ENCODE measurements at regions not wholly inside any gene's neighbourhood (a gene's known extent, or its start where the extent isn't known, plus 50 kb on each side); places are given as distances from the start of the nearest gene placed in this dataset.
"Not testable (repeated sequence)": the region's sequence is repeated elsewhere in the genome, so short reads cannot be mapped to it uniquely, and the experiment has no call there.

DNA sequence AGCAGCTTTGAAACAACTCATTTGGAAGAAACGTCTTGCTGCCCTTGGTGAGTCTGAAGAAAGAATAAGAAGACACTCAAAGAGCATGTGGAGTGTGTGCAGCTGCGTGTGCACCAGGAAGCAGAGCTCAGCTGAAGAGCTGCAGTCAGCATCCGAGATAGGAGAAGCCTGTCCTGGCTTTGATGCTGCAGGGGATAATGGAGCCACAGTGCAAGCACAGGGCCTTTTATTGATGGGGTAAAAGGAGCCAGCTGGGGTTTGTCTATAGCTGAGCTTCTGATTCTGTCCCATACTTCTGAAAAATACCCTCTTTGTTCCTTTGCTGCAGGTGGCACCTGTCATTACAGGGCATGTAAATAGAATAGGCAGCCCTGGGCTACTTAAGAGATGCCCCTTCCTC is 375.7 kb upstream of the ZNF462 start:
- Histone ChIP-seq H3K4me3 (ENCODE audit: insufficient read depth in 1 of 2, low read depth in 1 of 2, low read length in 2 of 2) (no peak overlapping the region), H3K23ac (ENCODE audit: low read length in 2 of 2) (no peak overlapping the region), H3K4ac (ENCODE audit: low read depth in 1 of 2, low read length in 2 of 2) (no peak overlapping the region), H3K4me1 (ENCODE audit: control insufficient read depth, insufficient read depth, low read depth, low read length) (no peaks in the 10 kb centered on the region), H4K8ac (ENCODE audit: low read length) (no peak overlapping the region), H2AK5ac (ENCODE audit: low read length, severe bottlenecking) (no peak overlapping the region), H3K27me3 (ENCODE audit: control insufficient read depth in 1 of 2, insufficient read depth in 1 of 2, low read length in 2 of 2) (no peaks in the 10 kb centered on the region), H3K9me3 (ENCODE audit: control insufficient read depth, low read length) (no peaks in the 10 kb centered on the region), H4K91ac (ENCODE audit: low read length) (no peak overlapping the region), H3K14ac (ENCODE audit: low read length in 2 of 2) (no peak overlapping the region), H3K4me2 (ENCODE audit: low read length, poor library complexity, severe bottlenecking) (no peak overlapping the region), H2BK15ac (ENCODE audit: low read depth, poor library complexity, severe bottlenecking) (no peak overlapping the region), H3K9ac (ENCODE audit: low read length) (no peak overlapping the region), H3K79me1 (replicated peaks; ENCODE audit: low read length, poor library complexity, severe bottlenecking) (no peaks in the 10 kb centered on the region), H2BK120ac (ENCODE audit: low read depth, low read length) (no peak overlapping the region), H3K36me3 (ENCODE audit: control insufficient read depth in 1 of 2, insufficient read depth in 2 of 2, low read depth in 1 of 2, low read length in 2 of 2) (no peaks in the 10 kb centered on the region), H3K18ac (ENCODE audit: low read depth in 1 of 2, low read length in 2 of 2) (no peak overlapping the region), H2BK5ac (ENCODE audit: low read depth, low read length, poor library complexity, severe bottlenecking) (no peak overlapping the region), H3K27ac (ENCODE audit: low read length, poor library complexity, severe bottlenecking) (no peak overlapping the region), H2AFZ (ENCODE audit: low read depth, low read length) (no peak overlapping the region), H2BK12ac (ENCODE audit: low read length in 2 of 2) (no peak overlapping the region)
- WGBS = 64% methylated on average over 3 of the region's 3 CpGs
- no peak for DNase-seq

GRCh38 chr9:106492126-106492525 is 370.8 kb upstream of the ZNF462 start:
- H2AK5ac ChIP-seq (ENCODE audit: low read length, severe bottlenecking); H2BK5ac ChIP-seq (ENCODE audit: low read depth, low read length, poor library complexity, severe bottlenecking); H3K4me2 ChIP-seq (ENCODE audit: low read length, poor library complexity, severe bottlenecking); H3K9me3 ChIP-seq (ENCODE audit: control insufficient read depth, low read length); H3K9ac ChIP-seq (ENCODE audit: low read length); H2BK120ac ChIP-seq (ENCODE audit: low read depth, low read length); H3K27me3 ChIP-seq (ENCODE audit: control insufficient read depth in 1 of 2, insufficient read depth in 1 of 2, low read length in 2 of 2); H3K4ac ChIP-seq (ENCODE audit: low read depth in 1 of 2, low read length in 2 of 2); H3K4me3 ChIP-seq (ENCODE audit: insufficient read depth in 1 of 2, low read depth in 1 of 2, low read length in 2 of 2); DNase-seq; H4K91ac ChIP-seq (ENCODE audit: low read length); H3K14ac ChIP-seq (ENCODE audit: low read length in 2 of 2); H3K23ac ChIP-seq (ENCODE audit: low read length in 2 of 2); H3K4me1 ChIP-seq (ENCODE audit: control insufficient read depth, insufficient read depth, low read depth, low read length); H3K79me1 ChIP-seq (replicated peaks; ENCODE audit: low read length, poor library complexity, severe bottlenecking); H2BK15ac ChIP-seq (ENCODE audit: low read depth, poor library complexity, severe bottlenecking); H4K8ac ChIP-seq (ENCODE audit: low read length); H2AFZ ChIP-seq (ENCODE audit: low read depth, low read length); H2BK12ac ChIP-seq (ENCODE audit: low read length in 2 of 2); H3K36me3 ChIP-seq (ENCODE audit: control insufficient read depth in 1 of 2, insufficient read depth in 2 of 2, low read depth in 1 of 2, low read length in 2 of 2); H3K27ac ChIP-seq (ENCODE audit: low read length, poor library complexity, severe bottlenecking); H3K18ac ChIP-seq (ENCODE audit: low read depth in 1 of 2, low read length in 2 of 2): not testable (repeated sequence)
- 89% methylated on average over 7 of the region's 7 CpGs for WGBS

DNA sequence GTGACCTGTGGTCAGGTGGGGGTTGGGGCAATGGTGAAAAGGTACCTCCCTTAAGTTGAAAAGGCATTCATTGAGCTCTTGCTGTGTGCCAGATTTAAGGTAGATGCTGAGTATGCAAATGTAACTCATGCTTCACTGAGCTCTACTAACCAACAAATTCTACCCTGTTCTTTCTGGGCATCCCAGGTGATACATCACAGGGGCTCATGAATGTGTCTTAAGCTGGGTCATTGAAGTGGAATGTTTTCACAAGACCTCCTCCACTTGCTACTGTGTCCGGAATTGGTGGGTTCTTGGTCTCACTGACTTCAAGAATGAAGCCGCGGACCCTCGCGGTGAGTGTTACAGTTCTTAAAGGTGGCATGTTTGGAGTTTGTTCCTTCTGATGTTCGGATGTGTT is 362.8 kb upstream of the ZNF462 start:
- 96% methylated on average over 6 of the region's 6 CpGs for WGBS

DNA sequence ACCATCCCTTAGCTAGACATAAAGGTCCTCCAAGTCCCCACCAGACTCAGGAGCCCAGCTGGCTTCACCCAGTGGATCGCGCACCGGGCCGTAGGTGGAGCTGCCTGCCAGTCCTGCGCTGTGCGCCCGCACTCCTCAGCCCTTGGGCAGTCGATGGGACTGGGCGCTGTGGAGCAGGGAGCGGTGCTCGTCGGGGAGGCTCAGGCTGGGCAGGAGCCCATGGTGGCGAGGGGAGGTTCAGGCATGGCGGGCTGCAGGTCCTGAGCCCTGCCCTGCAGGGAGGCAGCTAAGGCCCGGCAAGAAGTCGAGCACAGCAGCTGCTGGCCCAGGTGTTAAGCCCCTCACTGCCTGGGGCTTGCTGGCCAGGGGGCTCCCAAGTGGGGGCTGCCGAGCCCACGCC is 361.8 kb upstream of the ZNF462 start:
- H3K14ac ChIP-seq (ENCODE audit: low read length in 2 of 2); H2AFZ ChIP-seq (ENCODE audit: low read depth, low read length); H4K91ac ChIP-seq (ENCODE audit: low read length); H4K8ac ChIP-seq (ENCODE audit: low read length); H2BK15ac ChIP-seq (ENCODE audit: low read depth, poor library complexity, severe bottlenecking); H3K4me3 ChIP-seq (ENCODE audit: insufficient read depth in 1 of 2, low read depth in 1 of 2, low read length in 2 of 2); H3K4me2 ChIP-seq (ENCODE audit: low read length, poor library complexity, severe bottlenecking); H3K79me1 ChIP-seq (replicated peaks; ENCODE audit: low read length, poor library complexity, severe bottlenecking); H3K27ac ChIP-seq (ENCODE audit: low read length, poor library complexity, severe bottlenecking); H2BK5ac ChIP-seq (ENCODE audit: low read depth, low read length, poor library complexity, severe bottlenecking); H3K4me1 ChIP-seq (ENCODE audit: control insufficient read depth, insufficient read depth, low read depth, low read length); H3K9me3 ChIP-seq (ENCODE audit: control insufficient read depth, low read length); H3K9ac ChIP-seq (ENCODE audit: low read length); H3K23ac ChIP-seq (ENCODE audit: low read length in 2 of 2); H2BK120ac ChIP-seq (ENCODE audit: low read depth, low read length); H3K36me3 ChIP-seq (ENCODE audit: control insufficient read depth in 1 of 2, insufficient read depth in 2 of 2, low read depth in 1 of 2, low read length in 2 of 2); H3K4ac ChIP-seq (ENCODE audit: low read depth in 1 of 2, low read length in 2 of 2); H2BK12ac ChIP-seq (ENCODE audit: low read length in 2 of 2); H3K27me3 ChIP-seq (ENCODE audit: control insufficient read depth in 1 of 2, insufficient read depth in 1 of 2, low read length in 2 of 2); H2AK5ac ChIP-seq (ENCODE audit: low read length, severe bottlenecking); DNase-seq; H3K18ac ChIP-seq (ENCODE audit: low read depth in 1 of 2, low read length in 2 of 2): not testable (repeated sequence)
- WGBS = 94% methylated on average over 18 of the region's 18 CpGs

More for the DNA sequence above, 362.8 kb upstream of the ZNF462 start:
- H4K91ac ChIP-seq (ENCODE audit: low read length) = no peak overlapping the region
- H3K4me3 ChIP-seq (ENCODE audit: insufficient read depth in 1 of 2, low read depth in 1 of 2, low read length in 2 of 2) = no peak overlapping the region
- no peak overlapping the region for H3K18ac ChIP-seq (ENCODE audit: low read depth in 1 of 2, low read length in 2 of 2)
- no peak overlapping the region for H3K4ac ChIP-seq (ENCODE audit: low read depth in 1 of 2, low read length in 2 of 2)
- no peak overlapping the region for H3K23ac ChIP-seq (ENCODE audit: low read length in 2 of 2)
- no peak overlapping the region for H3K14ac ChIP-seq (ENCODE audit: low read length in 2 of 2)
- H3K27ac ChIP-seq (ENCODE audit: low read length, poor library complexity, severe bottlenecking) = no peak overlapping the region
- no peak overlapping the region for H2AFZ ChIP-seq (ENCODE audit: low read depth, low read length)
- H3K9ac ChIP-seq (ENCODE audit: low read length) = no peak overlapping the region
- no peak overlapping the region for H2AK5ac ChIP-seq (ENCODE audit: low read length, severe bottlenecking)
- no peaks in the 10 kb centered on the region for H3K9me3 ChIP-seq (ENCODE audit: control insufficient read depth, low read length)
- H3K27me3 ChIP-seq (ENCODE audit: control insufficient read depth in 1 of 2, insufficient read depth in 1 of 2, low read length in 2 of 2) = no peaks in the 10 kb centered on the region
- H2BK5ac ChIP-seq (ENCODE audit: low read depth, low read length, poor library complexity, severe bottlenecking) = no peak overlapping the region
- no peak overlapping the region for H2BK120ac ChIP-seq (ENCODE audit: low read depth, low read length)
- H3K79me1 ChIP-seq (replicated peaks; ENCODE audit: low read length, poor library complexity, severe bottlenecking) = no peaks in the 10 kb centered on the region
- H3K4me1 ChIP-seq (ENCODE audit: control insufficient read depth, insufficient read depth, low read depth, low read length) = no peaks in the 10 kb centered on the region
- no peaks in the 10 kb centered on the region for H3K36me3 ChIP-seq (ENCODE audit: control insufficient read depth in 1 of 2, insufficient read depth in 2 of 2, low read depth in 1 of 2, low read length in 2 of 2)
- no peak overlapping the region for H4K8ac ChIP-seq (ENCODE audit: low read length)
- DNase-seq = no peak
- H3K4me2 ChIP-seq (ENCODE audit: low read length, poor library complexity, severe bottlenecking) = no peak overlapping the region
- H2BK12ac ChIP-seq (ENCODE audit: low read length in 2 of 2) = no peak overlapping the region
- H2BK15ac ChIP-seq (ENCODE audit: low read depth, poor library complexity, severe bottlenecking) = no peak overlapping the region

Data from mesenchymal stem cell (in vitro differentiated cells and primary cell).